OCI-LY7 (cell line): ENCODE measurements at regions not wholly inside any gene's neighbourhood (a gene's known extent, or its start where the extent isn't known, plus 50 kb on each side); places are given as distances from the start of the nearest gene placed in this dataset.

ENCODE experiments used
- BruUV-seq: library from RNA; stranded (reverse); fragments of 400-500 nt; replicated peaks from 2 replicates; lab custom pipeline; 2021; lab: Mats Ljungman, UMichigan
- CTCF ChIA-PET: fragments of 300-600 bp; sonication (Branson Sonifier 250); formaldehyde crosslinking; loops from one replicate; lab custom pipeline; 2022; ENCODE audit warnings: antibody characterized with exemption; ENCODE audit not compliant: unreplicated experiment; lab: Charles Lee
- POLR2A ChIA-PET: fragments of 300-600 bp; sonication (Branson Sonifier 250); formaldehyde crosslinking; loops from one replicate; lab custom pipeline; 2022; ENCODE audit warnings: antibody characterized with exemption; lab: Charles Lee
- DNase-seq: peaks from one replicate; pipeline ENCODE4 v3.0.0-alpha.2; 2015; ENCODE audit warnings: low spot score
- H2AFZ ChIP-seq: fragments of 200-600 bp; sonication (generic), shearing (Covaris generic); 2 replicates; pipeline ENCODE4 v1.6.1; 2014; ENCODE audit warnings: mild to moderate bottlenecking, antibody characterized with exemption, low read length, moderate library complexity
- H3K27ac ChIP-seq: fragments of 200-600 bp; sonication (generic); 2 replicates; pipeline ENCODE4 v1.5.1; 2014; ENCODE audit warnings: mixed run types, low read depth, mild to moderate bottlenecking, moderate library complexity, low read length, inconsistent platforms; ENCODE audit not compliant: poor library complexity, severe bottlenecking
- H3K36me3 ChIP-seq: fragments of 200-600 bp; sonication (generic); 2 replicates; pipeline ENCODE4 v1.6.1; 2014; ENCODE audit warnings: mild to moderate bottlenecking, antibody characterized with exemption, low read length, moderate library complexity, mixed read lengths; ENCODE audit not compliant: insufficient read depth
- H3K4me1 ChIP-seq: fragments of 200-600 bp; sonication (generic); 2 replicates; pipeline ENCODE4 v1.5.1; 2014; ENCODE audit warnings: mild to moderate bottlenecking, low read length; ENCODE audit not compliant: insufficient read depth, poor library complexity, severe bottlenecking
- H3K4me2 ChIP-seq: fragments of 200-600 bp; sonication (generic); 2 replicates; pipeline ENCODE4 v1.6.1; 2014; ENCODE audit warnings: mild to moderate bottlenecking, low read length
- H3K4me3 ChIP-seq: fragments of 200-600 bp; sonication (generic); 2 replicates; pipeline ENCODE4 v1.5.1; 2014; ENCODE audit warnings: mild to moderate bottlenecking, low read depth, low read length; ENCODE audit not compliant: poor library complexity, severe bottlenecking
- H3K79me2 ChIP-seq: fragments of 200-600 bp; sonication (generic); 2 replicates; pipeline ENCODE4 v1.6.1; 2016; ENCODE audit warnings: low read depth, mild to moderate bottlenecking, low read length, moderate library complexity, mixed read lengths; ENCODE audit not compliant: insufficient read depth
- H3K9me2 ChIP-seq: fragments of 200-600 bp; sonication (generic); 2 replicates; pipeline ENCODE4 v1.6.1; 2016; ENCODE audit warnings: mild to moderate bottlenecking, low read length, mixed read lengths; ENCODE audit not compliant: insufficient read depth
- H3K9me3 ChIP-seq: fragments of 200-600 bp; sonication (generic); 2 replicates; pipeline ENCODE4 v1.6.1; 2014; ENCODE audit warnings: mild to moderate bottlenecking, mixed run types, low read length, mixed read lengths
- H4K20me1 ChIP-seq: fragments of 200-600 bp; sonication (generic); 2 replicates; pipeline ENCODE4 v1.6.1; 2014; ENCODE audit warnings: mild to moderate bottlenecking, antibody characterized with exemption, low read length, moderate library complexity, mixed read lengths; ENCODE audit not compliant: insufficient read depth
- EZH2phosphoT487 ChIP-seq: fragments of 200-600 bp; sonication (generic); IDR thresholded peaks from 2 replicates; pipeline ENCODE4 v1.6.1; 2018; ENCODE audit warnings: low read depth, borderline replicate concordance, mild to moderate bottlenecking, mixed run types, antibody characterized with exemption, low read length, moderate library complexity, mixed read lengths
- intact Hi-C: fragments of 100-400 bp; cut with micrococcal nuclease; formaldehyde crosslinking; loops from one replicate; pipeline ENCODE4 v1.10.0; 2022; ENCODE audit not compliant: unreplicated experiment
- TF ChIP-seq, protein P1 (sequence below): fragments of 200-600 bp; sonication (generic); conservative IDR thresholded peaks from 2 replicates; pipeline ENCODE4 v1.5.1; 2014; ENCODE audit warnings: mild to moderate bottlenecking, antibody characterized with exemption, low read length, moderate library complexity, mixed read lengths

DNA sequence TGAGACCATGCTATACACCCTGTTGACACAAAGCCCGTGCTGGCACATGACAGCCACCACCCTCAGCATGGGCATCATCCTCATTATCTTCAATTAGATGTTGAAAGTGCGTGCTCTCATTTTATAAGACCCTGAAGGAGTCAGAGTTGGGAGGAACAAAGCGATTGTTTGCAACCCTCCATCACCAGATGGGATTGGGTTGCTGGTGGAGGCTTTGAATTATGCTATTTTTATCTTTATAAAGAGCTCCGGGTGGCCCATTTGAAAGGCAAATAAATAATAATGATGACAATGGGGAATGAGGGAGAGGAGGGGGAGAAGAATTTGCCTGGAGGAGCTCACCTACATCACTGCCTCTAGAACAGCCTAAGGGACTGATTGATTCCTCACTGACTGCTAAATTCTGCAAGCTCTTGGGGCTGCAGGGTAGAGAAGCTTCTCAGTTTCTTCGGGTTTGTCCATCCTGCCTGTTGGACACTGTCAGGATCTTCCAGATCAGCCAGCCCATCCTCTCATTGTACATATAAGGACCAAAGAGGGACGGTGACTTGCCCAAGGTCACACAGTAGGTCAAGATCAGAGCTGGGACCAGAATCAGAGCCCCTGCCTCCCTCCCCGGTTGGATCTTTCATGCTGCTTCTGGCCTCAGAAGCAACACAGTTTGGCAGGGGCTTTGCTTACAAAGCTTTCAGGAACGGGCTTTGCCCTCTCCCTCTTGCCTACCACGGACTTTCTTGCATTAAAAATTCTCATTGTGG, 130.9 kb upstream of the ZBTB40 start:
- Histone ChIP-seq H3K9me3 (no peaks in the 10 kb centered on the region), H3K4me3 (no peak overlapping the region), H3K4me1 (no peaks in the 10 kb centered on the region), H3K27ac (no peak overlapping the region), H3K4me2 (no peak overlapping the region), H2AFZ (no peak overlapping the region), H4K20me1 (no peaks in the 10 kb centered on the region), H3K9me2 (no peaks in the 10 kb centered on the region), H3K36me3 (no peaks in the 10 kb centered on the region), H3K79me2 (no peaks in the 10 kb centered on the region)
- no peak for TF ChIP-seq EZH2phosphoT487
- TF ChIP-seq, protein P1, sequence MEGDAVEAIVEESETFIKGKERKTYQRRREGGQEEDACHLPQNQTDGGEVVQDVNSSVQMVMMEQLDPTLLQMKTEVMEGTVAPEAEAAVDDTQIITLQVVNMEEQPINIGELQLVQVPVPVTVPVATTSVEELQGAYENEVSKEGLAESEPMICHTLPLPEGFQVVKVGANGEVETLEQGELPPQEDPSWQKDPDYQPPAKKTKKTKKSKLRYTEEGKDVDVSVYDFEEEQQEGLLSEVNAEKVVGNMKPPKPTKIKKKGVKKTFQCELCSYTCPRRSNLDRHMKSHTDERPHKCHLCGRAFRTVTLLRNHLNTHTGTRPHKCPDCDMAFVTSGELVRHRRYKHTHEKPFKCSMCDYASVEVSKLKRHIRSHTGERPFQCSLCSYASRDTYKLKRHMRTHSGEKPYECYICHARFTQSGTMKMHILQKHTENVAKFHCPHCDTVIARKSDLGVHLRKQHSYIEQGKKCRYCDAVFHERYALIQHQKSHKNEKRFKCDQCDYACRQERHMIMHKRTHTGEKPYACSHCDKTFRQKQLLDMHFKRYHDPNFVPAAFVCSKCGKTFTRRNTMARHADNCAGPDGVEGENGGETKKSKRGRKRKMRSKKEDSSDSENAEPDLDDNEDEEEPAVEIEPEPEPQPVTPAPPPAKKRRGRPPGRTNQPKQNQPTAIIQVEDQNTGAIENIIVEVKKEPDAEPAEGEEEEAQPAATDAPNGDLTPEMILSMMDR, result no peak
- BruUV-seq, result no TSS peak
- POLR2A ChIA-PET, result no interaction called here
- DNase-seq, result no peak
- CTCF ChIA-PET, result no interaction called here
- intact Hi-C loops, result no loop called here

GRCh38 chr1:22321917-22322316, 129.7 kb upstream of the ZBTB40 start:
- Histone ChIP-seq H3K4me2 (no peak overlapping the region), H3K9me3 (no peaks in the 10 kb centered on the region), H3K27ac (no peak overlapping the region), H3K36me3 (no peaks in the 10 kb centered on the region), H4K20me1 (no peaks in the 10 kb centered on the region), H3K79me2 (no peaks in the 10 kb centered on the region), H3K4me3 (no peak overlapping the region), H3K4me1 (no peaks in the 10 kb centered on the region), H3K9me2 (no peaks in the 10 kb centered on the region), H2AFZ (no peak overlapping the region)
- TF ChIP-seq, protein P1, result no peak
- no peak for DNase-seq
- no TSS peak for BruUV-seq
- POLR2A ChIA-PET, result no interaction called here
- intact Hi-C loops, result no loop called here
- CTCF ChIA-PET, result no interaction called here

GRCh38 chr1:22323141-22323845, 128.4 kb upstream of the ZBTB40 start:
- intact Hi-C loops, result no loop called here
- H3K27ac ChIP-seq, result no peak overlapping the region
- H3K79me2 ChIP-seq, result no peaks in the 10 kb centered on the region
- H3K4me1 ChIP-seq, result no peaks in the 10 kb centered on the region
- H3K9me3 ChIP-seq, result no peaks in the 10 kb centered on the region
- H3K4me2 ChIP-seq, result no peak overlapping the region
- H2AFZ ChIP-seq, result no peak overlapping the region
- no peaks in the 10 kb centered on the region for H4K20me1 ChIP-seq
- H3K4me3 ChIP-seq, result no peak overlapping the region
- ChIA-PET CTCF (interaction anchor here (0.6 kb wide), 1 partner anchor 69 kb away, joined by 3 read pairs; no protein-coding TSS in a partner anchor), POLR2A (no interaction called here)
- BruUV-seq, result no TSS peak
- no peak for TF ChIP-seq EZH2phosphoT487
- TF ChIP-seq, protein P1, result no peak
- no peaks in the 10 kb centered on the region for H3K36me3 ChIP-seq
- no peaks in the 10 kb centered on the region for H3K9me2 ChIP-seq
- no peak for DNase-seq
